ENCODE measurements at regions not wholly inside any gene's neighbourhood (a gene's known extent, or its start where the extent isn't known, plus 50 kb on each side); places are given as distances from the start of the nearest gene placed in this dataset.
"Not testable (repeated sequence)": the region's sequence is repeated elsewhere in the genome, so short reads cannot be mapped to it uniquely, and the experiment has no call there.

GRCh38 chr11:134657631-134658030 is 245.6 kb upstream of the B3GAT1 start:
- no peak overlapping the region for H3K4me3 Mint-ChIP-seq (ENCODE audit: unreplicated experiment)
- no peak overlapping the region for H3K27ac Mint-ChIP-seq (ENCODE audit: unreplicated experiment)
- peaks cover 2% of the 10 kb centered on the region for H3K36me3 Mint-ChIP-seq (ENCODE audit: low read depth)
- H3K27me3 Mint-ChIP-seq (ENCODE audit: low read depth), result peaks cover 14% of the 10 kb centered on the region
- peaks cover 9% of the 10 kb centered on the region for H3K9me3 Mint-ChIP-seq (ENCODE audit: low read depth)
- no peaks in the 10 kb centered on the region for H3K4me1 Mint-ChIP-seq (ENCODE audit: low read depth)
- no peak for DNase-seq (ENCODE audit: low spot score)
- no peak for TF ChIP-seq CTCF (IDR thresholded peaks at IDR 0.05)

GRCh38 chr11:134656861-134657540 is 245.0 kb upstream of the B3GAT1 start:
- Mint-ChIP-seq H3K27me3 (ENCODE audit: low read depth) (peaks cover 14% of the 10 kb centered on the region), H3K9me3 (ENCODE audit: low read depth) (peaks cover 9% of the 10 kb centered on the region), H3K4me3 (ENCODE audit: unreplicated experiment) (no peak overlapping the region), H3K4me1 (ENCODE audit: low read depth) (no peaks in the 10 kb centered on the region), H3K36me3 (ENCODE audit: low read depth) (peaks cover 2% of the 10 kb centered on the region), H3K27ac (ENCODE audit: unreplicated experiment) (no peak overlapping the region)
- no peak for TF ChIP-seq CTCF (IDR thresholded peaks at IDR 0.05)
- DNase-seq (ENCODE audit: low spot score), result no peak

GRCh38 chr11:134656086-134656840 is 244.2 kb upstream of the B3GAT1 start:
- H3K4me3 Mint-ChIP-seq (ENCODE audit: unreplicated experiment); DNase-seq (ENCODE audit: low spot score); H3K9me3 Mint-ChIP-seq (ENCODE audit: low read depth); H3K27ac Mint-ChIP-seq (ENCODE audit: unreplicated experiment); H3K36me3 Mint-ChIP-seq (ENCODE audit: low read depth); H3K4me1 Mint-ChIP-seq (ENCODE audit: low read depth): not testable (repeated sequence)
- peaks cover 15% of the 10 kb centered on the region for H3K27me3 Mint-ChIP-seq (ENCODE audit: low read depth)

- Mint-ChIP-seq H3K4me1 (ENCODE audit: low read depth) (no peaks in the 10 kb centered on the region), H3K4me3 (ENCODE audit: unreplicated experiment) (no peak overlapping the region), H3K36me3 (ENCODE audit: low read depth) (peaks cover 2% of the 10 kb centered on the region), H3K27me3 (ENCODE audit: low read depth) (peaks cover 16% of the 10 kb centered on the region), H3K27ac (ENCODE audit: unreplicated experiment) (no peak overlapping the region), H3K9me3 (ENCODE audit: low read depth) (peaks cover 8% of the 10 kb centered on the region)
- TF ChIP-seq CTCF (IDR thresholded peaks at IDR 0.05), result no peak
- DNase-seq (ENCODE audit: low spot score), result no peak
Measured at GRCh38 chr11:134655189-134655989, 243.3 kb upstream of the B3GAT1 start.

GRCh38 chr11:134654161-134654915 is 242.3 kb upstream of the B3GAT1 start:
- TF ChIP-seq CTCF (IDR thresholded peaks at IDR 0.05), result no peak
- no peak overlapping the region for H3K4me3 Mint-ChIP-seq (ENCODE audit: unreplicated experiment)
- H3K27ac Mint-ChIP-seq (ENCODE audit: unreplicated experiment), result no peak overlapping the region

More at GRCh38 chr11:134654161-134654915, 242.3 kb upstream of the B3GAT1 start:
- peaks cover 2% of the 10 kb centered on the region for H3K36me3 Mint-ChIP-seq (ENCODE audit: low read depth)
- peaks cover 22% of the 10 kb centered on the region for H3K27me3 Mint-ChIP-seq (ENCODE audit: low read depth)
- peaks cover 4% of the 10 kb centered on the region for H3K9me3 Mint-ChIP-seq (ENCODE audit: low read depth)
- no peaks in the 10 kb centered on the region for H3K4me1 Mint-ChIP-seq (ENCODE audit: low read depth)
- no peak for DNase-seq (ENCODE audit: low spot score)

All from chondrocyte (in vitro differentiated cells).